Neuronal stem cell (in vitro differentiated cells): ENCODE measurements at regions not wholly inside any gene's neighbourhood (a gene's known extent, or its start where the extent isn't known, plus 50 kb on each side); places are given as distances from the start of the nearest gene placed in this dataset.
A peak's percentile ranks its signal among the peaks of the same experiment; 100 is the strongest.
"Not testable (repeated sequence)": the region's sequence is repeated elsewhere in the genome, so short reads cannot be mapped to it uniquely, and the experiment has no call there.

Source experiments
- DNase-seq: peaks from one replicate; pipeline ENCODE4 v3.0.0-alpha.2; 2013; ENCODE audit warnings: low spot score
- H2AFZ ChIP-seq: one replicate; pipeline ENCODE4 v1.6.1; 2013; ENCODE audit warnings: mild to moderate bottlenecking, low read length, inconsistent platforms
- H2AK5ac ChIP-seq: 2 replicates; pipeline ENCODE4 v1.6.1; 2013; ENCODE audit warnings: low read depth, mild to moderate bottlenecking, inconsistent platforms, low read length, moderate library complexity, mixed read lengths
- H2BK120ac ChIP-seq: 2 replicates; pipeline ENCODE4 v1.6.1; 2013; ENCODE audit warnings: low read depth, mild to moderate bottlenecking, inconsistent platforms, low read length, moderate library complexity, mixed read lengths
- H2BK12ac ChIP-seq: one replicate; pipeline ENCODE4 v1.6.1; 2013; ENCODE audit warnings: low read length, inconsistent platforms
- H2BK15ac ChIP-seq: 2 replicates; pipeline ENCODE4 v1.6.1; 2013; ENCODE audit warnings: mild to moderate bottlenecking, low read length, inconsistent platforms, mixed read lengths
- H2BK5ac ChIP-seq: one replicate; pipeline ENCODE4 v1.6.1; 2013; ENCODE audit warnings: inconsistent platforms, mild to moderate bottlenecking, low read length, moderate library complexity
- H3K14ac ChIP-seq: one replicate; pipeline ENCODE4 v1.6.1; 2013; ENCODE audit warnings: low read length, inconsistent platforms
- H3K18ac ChIP-seq: 2 replicates; pipeline ENCODE4 v1.6.1; 2013; ENCODE audit warnings: low read length, inconsistent platforms
- H3K23ac ChIP-seq: 2 replicates; pipeline ENCODE4 v1.6.1; 2013; ENCODE audit warnings: low read depth, mild to moderate bottlenecking, mixed read lengths, low read length, inconsistent platforms; ENCODE audit not compliant: poor library complexity
- H3K27ac ChIP-seq: replicated peaks from 3 replicates; pipeline ENCODE4 v1.5.1; 2013; ENCODE audit warnings: low read length, inconsistent platforms
- H3K27me3 ChIP-seq, 3 experiments: 2 replicates each; pipeline ENCODE4 v1.6.1; 2013; ENCODE audit warnings: low read length in 3 of 3, mild to moderate bottlenecking in 2 of 3, inconsistent platforms in 1 of 3, low read depth in 1 of 3, mixed read lengths in 1 of 3, moderate library complexity in 1 of 3; ENCODE audit not compliant: control insufficient read depth in 3 of 3, insufficient read depth in 3 of 3
- H3K36me3 ChIP-seq, 2 donors: replicated peaks in 1 of 2; 2 replicates each; pipeline ENCODE4 v1.6.1; 2013; ENCODE audit warnings: low read length in 2 of 2; ENCODE audit not compliant: control insufficient read depth in 2 of 2, insufficient read depth in 2 of 2
- H3K4ac ChIP-seq: 2 replicates; pipeline ENCODE4 v1.6.1; 2013; ENCODE audit warnings: inconsistent platforms, mild to moderate bottlenecking, low read length, moderate library complexity
- H3K4me1 ChIP-seq, 2 donors: 1 replicate in 1 of 2; 2 replicates in 1 of 2; pipeline ENCODE4 v1.6.1; 2013; ENCODE audit warnings: low read length in 2 of 2, low read depth in 1 of 2; ENCODE audit not compliant: control insufficient read depth in 2 of 2, insufficient read depth in 1 of 2
- H3K4me2 ChIP-seq: one replicate; pipeline ENCODE4 v1.6.1; 2013; ENCODE audit warnings: mild to moderate bottlenecking, low read length, inconsistent platforms; ENCODE audit not compliant: insufficient read depth, poor library complexity, severe bottlenecking
- H3K4me3 ChIP-seq, 2 donors: 2 replicates each; pipeline ENCODE4 v1.5.1; 2013; ENCODE audit warnings: low read length in 2 of 2, mild to moderate bottlenecking in 2 of 2, inconsistent platforms in 1 of 2, moderate library complexity in 1 of 2
- H3K79me1 ChIP-seq: one replicate; pipeline ENCODE4 v1.6.1; 2013; ENCODE audit warnings: low read depth, mild to moderate bottlenecking, inconsistent platforms, low read length, moderate library complexity
- H3K9ac ChIP-seq: one replicate; pipeline ENCODE4 v1.6.1; 2013; ENCODE audit warnings: mild to moderate bottlenecking, low read depth, low read length, inconsistent platforms; ENCODE audit not compliant: poor library complexity
- H3K9me3 ChIP-seq, 2 donors: replicated peaks in 1 of 2; 2 replicates each; pipeline versions ENCODE3 to v1.6.1; 2013; ENCODE audit warnings: low read length in 2 of 2, mild to moderate bottlenecking in 2 of 2, inconsistent platforms in 1 of 2, low read depth in 1 of 2, mixed read lengths in 1 of 2, moderate library complexity in 1 of 2; ENCODE audit not compliant: control insufficient read depth in 2 of 2, insufficient read depth in 1 of 2
- H4K8ac ChIP-seq: one replicate; pipeline ENCODE4 v1.6.1; 2013; ENCODE audit warnings: low read depth, mild to moderate bottlenecking, inconsistent platforms, low read length, moderate library complexity
- H4K91ac ChIP-seq: one replicate; pipeline ENCODE4 v1.6.1; 2013; ENCODE audit warnings: low read length, low read depth, mild to moderate bottlenecking, inconsistent platforms; ENCODE audit not compliant: poor library complexity
- WGBS, 2 donors: extraction: QIAGEN DNeasy Blood & Tissue Kit; methylation state at CpG; one replicate each; pipeline ENCODE4 v1.1.7; 2013; ENCODE audit warnings: missing lambda C conversion rate in 2 of 2, mixed read lengths in 1 of 2; ENCODE audit not compliant: insufficient read length in 2 of 2, insufficient replicate concordance in 1 of 2; ENCODE audit errors: extremely low coverage in 2 of 2; 5-methylcytosine and 5-hydroxymethylcytosine counted together

DNA sequence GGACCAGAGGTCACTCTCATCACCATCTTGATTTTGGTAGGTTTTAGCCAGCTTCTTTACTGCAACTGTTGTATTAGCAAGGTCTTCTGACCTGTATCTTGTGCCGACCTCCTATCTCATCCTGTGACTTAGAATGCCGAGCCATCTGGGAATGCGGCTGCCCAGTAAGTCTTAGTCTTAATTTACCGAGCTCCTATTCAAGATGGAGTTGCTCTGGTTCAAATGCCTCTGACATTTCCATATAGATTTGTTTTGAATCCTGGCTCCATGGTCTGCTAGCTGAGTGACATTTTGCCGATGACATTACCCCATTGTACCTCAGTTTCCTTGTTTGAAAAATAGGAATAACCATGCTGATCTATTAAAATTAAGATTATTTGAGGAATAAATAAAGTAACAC is 193.9 kb upstream of the HMCN1 start:
- Histone ChIP-seq H3K4me2 (no peak overlapping the region), H3K23ac (no peak overlapping the region), H2BK5ac (no peak overlapping the region), H3K27me3 (peaks cover 0 to 2% (median 0%) of the 10 kb centered on the region in 3 experiments), H2BK120ac (no peak overlapping the region), H3K18ac (no peak overlapping the region), H2AK5ac (no peak overlapping the region), H3K4me1 (peaks cover 0 to 10% of the 10 kb centered on the region in 2 donors), H2AFZ (no peak overlapping the region), H4K91ac (no peak overlapping the region), H3K4ac (no peak overlapping the region), H3K9me3 (no peaks in the 10 kb centered on the region), H3K36me3 (no peaks in the 10 kb centered on the region), H3K79me1 (no peaks in the 10 kb centered on the region), H2BK12ac (no peak overlapping the region), H4K8ac (no peak overlapping the region), H2BK15ac (no peak overlapping the region), H3K27ac (no peak overlapping the region), H3K14ac (no peak overlapping the region), H3K9ac (no peak overlapping the region), H3K4me3 (no peak overlapping the region)
- DNase-seq: no peak
- no CpG with 5 or more reads among the region's 5 CpGs for WGBS, 2 donors

- Histone ChIP-seq H2BK15ac (no peak overlapping the region), H2AK5ac (no peak overlapping the region), H3K9ac (no peak overlapping the region), H3K23ac (no peak overlapping the region), H2BK5ac (no peak overlapping the region), H2BK12ac (no peak overlapping the region), H3K27ac (no peak overlapping the region), H2BK120ac (no peak overlapping the region), H3K27me3 (peaks cover 0 to 2% (median 0%) of the 10 kb centered on the region in 3 experiments), H3K36me3 (no peaks in the 10 kb centered on the region), H3K4me1 (peaks cover 0 to 10% of the 10 kb centered on the region in 2 donors), H3K4ac (no peak overlapping the region), H3K4me3 (no peak overlapping the region), H2AFZ (no peak overlapping the region), H3K9me3 (no peaks in the 10 kb centered on the region), H3K14ac (no peak overlapping the region), H3K79me1 (no peaks in the 10 kb centered on the region), H4K8ac (peak overlapping the region; percentile 17), H4K91ac (no peak overlapping the region), H3K4me2 (no peak overlapping the region), H3K18ac (no peak overlapping the region)
- no peak for DNase-seq
- no CpG with 5 or more reads among the region's 10 CpGs for WGBS, 2 donors
Measured at GRCh38 chr1:185539277-185539943, 194.8 kb upstream of the HMCN1 start.

DNA sequence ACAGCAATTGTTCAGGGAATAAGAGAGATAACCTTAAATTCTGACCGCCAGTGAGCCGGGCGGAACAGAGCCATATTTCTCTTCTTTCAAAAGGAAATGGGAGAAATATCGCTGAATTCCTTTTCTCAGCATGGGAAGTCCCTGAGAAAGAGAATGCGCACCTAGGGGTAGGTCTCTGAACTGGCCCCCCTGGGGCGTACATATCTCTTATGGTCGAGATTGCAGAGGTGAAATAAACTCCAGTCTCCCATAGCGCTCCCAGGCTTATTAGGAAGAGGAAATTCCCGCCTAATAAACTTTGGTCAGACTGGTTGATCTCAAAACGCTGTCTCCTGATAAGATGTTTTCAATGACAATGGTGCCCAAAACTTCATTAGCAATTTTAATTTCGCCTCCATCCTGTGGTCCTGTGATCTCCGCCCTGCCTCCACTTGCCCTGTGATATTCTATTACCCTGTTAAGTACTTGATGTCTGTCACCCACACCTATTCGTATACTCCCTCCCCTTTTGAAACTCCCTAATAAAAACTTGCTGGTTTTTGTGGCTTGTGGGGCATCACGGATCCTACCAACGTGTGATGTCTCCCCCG is 195.8 kb upstream of the HMCN1 start:
- H2AK5ac ChIP-seq, H3K9ac ChIP-seq, H2BK15ac ChIP-seq, H3K9me3 ChIP-seq, H3K23ac ChIP-seq, H3K4ac ChIP-seq, DNase-seq, H2BK5ac ChIP-seq, H3K36me3 ChIP-seq, H2BK120ac ChIP-seq, H3K18ac ChIP-seq, H2AFZ ChIP-seq, H3K27me3 ChIP-seq, H2BK12ac ChIP-seq, H3K27ac ChIP-seq, H3K79me1 ChIP-seq, H3K4me2 ChIP-seq, H4K8ac ChIP-seq, H3K14ac ChIP-seq, H3K4me3 ChIP-seq, H4K91ac ChIP-seq: not testable (repeated sequence)
- H3K4me1 ChIP-seq: peaks cover 0 to 10% of the 10 kb centered on the region in 2 donors
- no CpG with 5 or more reads among the region's 16 CpGs for WGBS, 2 donors

DNA sequence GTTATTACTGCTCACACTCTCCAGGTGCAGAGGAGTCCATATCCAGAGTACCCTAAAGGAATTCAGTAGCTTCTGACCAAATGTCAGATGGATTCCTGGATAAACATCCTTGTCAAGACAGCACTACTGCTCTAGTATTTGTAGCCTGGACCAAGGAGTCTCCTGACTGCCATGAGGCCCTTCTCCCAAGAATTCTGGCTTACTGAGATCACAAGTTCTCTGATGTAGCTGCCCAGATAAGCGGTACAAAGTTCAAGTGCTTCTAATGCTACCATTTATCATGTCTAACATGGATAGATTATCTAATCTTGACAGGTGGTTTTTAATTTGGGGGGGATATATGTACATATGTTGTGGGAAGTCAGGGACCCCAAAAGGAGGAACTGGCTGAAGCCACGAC is 196.6 kb upstream of the HMCN1 start:
- no peak overlapping the region for H3K4ac ChIP-seq
- no peak overlapping the region for H3K23ac ChIP-seq
- no peak overlapping the region for H3K4me2 ChIP-seq
- H2BK15ac ChIP-seq: no peak overlapping the region
- H3K9me3 ChIP-seq: no peaks in the 10 kb centered on the region
- no peak overlapping the region for H2BK12ac ChIP-seq
- H3K27me3 ChIP-seq: peaks cover 0 to 2% (median 0%) of the 10 kb centered on the region in 3 experiments
- no peaks in the 10 kb centered on the region for H3K36me3 ChIP-seq
- DNase-seq: no peak
- no peak overlapping the region for H2BK5ac ChIP-seq
- peaks cover 0 to 7% of the 10 kb centered on the region in 2 donors for H3K4me1 ChIP-seq
- no peak overlapping the region for H3K14ac ChIP-seq
- H3K9ac ChIP-seq: no peak overlapping the region
- H3K4me3 ChIP-seq: no peak overlapping the region
- H2AFZ ChIP-seq: no peak overlapping the region
- H3K18ac ChIP-seq: no peak overlapping the region
- no peak overlapping the region for H2AK5ac ChIP-seq
- no peaks in the 10 kb centered on the region for H3K79me1 ChIP-seq
- no peak overlapping the region for H3K27ac ChIP-seq
- H4K91ac ChIP-seq: no peak overlapping the region
- no CpG with 5 or more reads among the region's 2 CpGs for WGBS, 2 donors
- no peak overlapping the region for H4K8ac ChIP-seq
- H2BK120ac ChIP-seq: no peak overlapping the region
